SH-SY5Y (cell line): ENCODE measurements at regions not wholly inside any gene's neighbourhood (a gene's known extent, or its start where the extent isn't known, plus 50 kb on each side); places are given as distances from the start of the nearest gene placed in this dataset.

Experiments used
- GATA2 ChIP-seq: IDR thresholded peaks from 2 replicates; pipeline ENCODE4 v1.6.1; 2011; ENCODE audit warnings: mild to moderate bottlenecking, low read depth, low read length
- GATA3 ChIP-seq: IDR thresholded peaks from 2 replicates; pipeline ENCODE4 v1.6.1; 2011; ENCODE audit warnings: low read depth, mild to moderate bottlenecking, low read length, moderate library complexity

- TF ChIP-seq GATA3: no peak
- no peak for TF ChIP-seq GATA2
These were observed 753.9 kb upstream of the ZEB2 start for GRCh38 chr2:145273840-145274239.

- TF ChIP-seq GATA2 (no peak), GATA3 (no peak)
These were observed 749.0 kb upstream of the ZEB2 start for GRCh38 chr2:145268931-145269330.

- TF ChIP-seq GATA3 (no peak), GATA2 (no peak)
These were observed 747.5 kb upstream of the ZEB2 start for GRCh38 chr2:145267451-145267850.

DNA sequence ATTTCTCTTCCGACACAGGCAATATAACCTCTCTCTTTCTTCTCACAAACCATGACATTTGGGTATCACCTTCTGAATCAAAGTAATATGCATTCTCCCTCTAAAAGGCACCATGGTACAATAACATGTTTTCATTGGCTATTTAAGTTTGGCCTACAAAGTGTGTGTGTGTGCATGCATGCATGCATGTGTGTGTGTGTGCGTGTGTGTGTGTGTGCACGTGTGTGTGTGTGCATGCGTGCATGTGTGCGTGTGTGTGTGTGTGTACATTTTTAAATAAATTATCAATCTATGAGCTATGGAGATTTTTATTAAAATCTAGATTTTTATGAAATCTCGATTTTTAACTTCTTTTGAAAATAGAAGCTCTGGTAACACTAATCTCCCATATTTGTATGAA is 745.3 kb upstream of the ZEB2 start:
- TF ChIP-seq GATA3: no peak
- no peak for TF ChIP-seq GATA2

DNA sequence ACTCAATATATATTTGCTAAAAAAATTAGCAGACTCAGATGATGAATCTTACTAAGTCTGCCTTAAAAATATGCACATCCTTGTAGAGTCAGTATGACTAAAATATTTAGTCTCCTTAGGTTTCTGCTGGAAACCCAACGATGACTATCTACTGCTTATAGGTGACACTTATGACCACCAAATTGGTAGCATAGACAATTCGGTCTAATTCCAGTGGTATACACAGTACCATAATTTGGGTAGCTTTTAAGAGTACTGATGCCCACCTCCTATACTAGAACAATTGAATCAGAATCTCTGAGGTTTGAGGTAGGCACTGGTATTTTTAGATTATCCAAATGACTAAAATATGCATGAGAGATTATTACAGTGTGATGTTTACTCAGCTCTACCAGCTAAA is 740.8 kb upstream of the ZEB2 start:
- no peak for TF ChIP-seq GATA3
- TF ChIP-seq GATA2: no peak

DNA sequence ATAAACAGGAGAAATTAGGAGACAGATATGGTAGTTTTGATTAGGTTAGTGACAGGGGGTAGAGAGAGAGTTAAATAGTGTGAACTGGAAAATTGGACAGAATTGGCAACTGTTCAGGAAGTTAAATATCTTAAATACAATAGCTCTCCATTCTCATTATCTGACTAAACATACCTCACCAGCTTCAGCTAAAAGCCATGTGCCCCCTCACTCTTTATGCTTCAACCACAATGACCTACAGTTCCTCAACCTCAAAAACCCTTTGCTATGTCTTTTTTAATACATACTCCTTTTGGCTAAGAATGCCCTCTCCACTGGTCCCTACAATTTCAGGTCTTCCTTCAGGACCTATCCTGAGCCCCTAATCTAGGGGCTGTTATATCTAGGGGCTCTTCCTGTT is 740.2 kb upstream of the ZEB2 start:
- no peak for TF ChIP-seq GATA2
- no peak for TF ChIP-seq GATA3

DNA sequence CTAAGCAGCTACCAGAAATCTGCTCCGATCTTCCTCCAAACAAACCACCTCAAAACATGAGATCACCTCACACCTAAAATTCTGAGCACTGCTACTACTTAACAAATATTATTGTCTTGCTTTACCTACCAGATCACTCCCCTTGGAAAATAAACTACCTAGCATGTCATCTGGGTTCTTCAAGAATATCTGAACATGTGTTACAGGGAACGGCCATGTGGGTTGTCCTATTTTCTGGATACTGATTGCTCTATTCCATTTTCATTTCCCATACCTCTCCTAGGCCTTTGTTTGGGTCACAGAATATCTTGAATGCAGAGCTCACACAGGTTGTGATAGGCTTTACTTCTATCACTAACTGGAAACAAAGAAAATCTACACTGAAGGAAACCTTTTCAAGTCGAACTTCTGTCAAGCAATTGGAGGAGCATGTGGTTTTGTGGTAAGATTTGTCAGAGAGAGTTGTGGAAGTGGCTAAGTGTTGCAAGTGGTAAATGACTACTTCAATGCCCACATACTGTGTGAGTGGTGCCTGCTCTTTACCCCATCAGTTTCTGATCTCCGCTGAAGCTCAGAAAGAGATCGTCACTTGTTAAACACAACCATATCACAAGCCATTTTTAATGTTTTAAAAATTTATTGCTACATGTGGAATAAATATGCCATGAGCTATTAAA is 739.1 kb upstream of the ZEB2 start:
- TF ChIP-seq GATA2: no peak
- no peak for TF ChIP-seq GATA3

GRCh38 chr2:145257931-145258330 is 738.0 kb upstream of the ZEB2 start:
- TF ChIP-seq GATA2 (no peak), GATA3 (no peak)

DNA sequence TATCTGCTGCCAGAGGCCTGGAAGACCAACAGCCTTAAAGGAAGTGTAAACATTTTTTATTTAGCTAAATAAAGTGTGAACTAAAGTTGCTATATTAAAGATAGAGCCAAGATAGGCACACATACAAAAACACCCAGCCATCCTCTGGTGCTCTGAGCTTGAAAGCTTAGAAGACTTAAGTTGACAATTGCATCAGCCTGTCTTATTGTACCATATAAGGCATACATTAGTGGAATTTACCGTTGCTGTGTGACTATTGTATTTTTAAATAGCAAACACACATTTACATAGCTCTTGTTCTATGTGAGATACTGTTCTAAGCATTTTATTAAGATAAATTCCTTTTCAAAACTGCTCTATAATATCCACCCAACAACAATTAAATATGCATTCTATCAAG is 736.6 kb upstream of the ZEB2 start:
- TF ChIP-seq GATA3 (no peak), GATA2 (no peak)

- TF ChIP-seq GATA2: no peak
- TF ChIP-seq GATA3: no peak
These were observed 734.4 kb upstream of the ZEB2 start for GRCh38 chr2:145254291-145254690.

GRCh38 chr2:145253492-145253891 is 733.6 kb upstream of the ZEB2 start:
- no peak for TF ChIP-seq GATA2
- TF ChIP-seq GATA3: no peak

DNA sequence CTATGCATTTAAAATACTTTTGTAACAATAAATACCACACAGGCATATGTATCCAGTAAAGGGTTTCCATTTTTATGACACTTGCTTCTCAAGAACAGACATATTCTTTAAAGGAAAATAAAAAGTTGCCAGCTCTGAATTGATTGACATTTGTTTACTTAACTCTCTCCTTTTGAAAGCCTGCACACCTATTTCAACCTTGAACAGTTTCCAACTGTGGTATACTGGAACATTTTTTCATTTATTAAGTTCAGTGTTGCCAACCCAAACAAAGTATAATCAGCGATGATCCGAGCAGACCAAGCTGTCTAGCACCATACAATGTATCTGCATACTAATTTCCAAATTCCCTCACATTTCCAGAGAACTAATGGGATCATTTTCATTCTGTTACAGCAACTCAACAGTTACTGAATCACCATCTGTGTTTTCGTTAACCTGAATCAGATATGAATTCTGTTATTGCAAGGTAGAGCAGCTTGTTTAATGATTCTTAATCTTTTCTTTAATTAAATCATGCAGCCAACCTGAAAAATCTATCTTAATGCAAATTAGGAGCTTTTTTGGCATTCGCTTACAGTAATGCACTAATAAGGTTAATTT is 725.5 kb upstream of the ZEB2 start:
- no peak for TF ChIP-seq GATA2
- no peak for TF ChIP-seq GATA3

- no peak for TF ChIP-seq GATA2
- TF ChIP-seq GATA3: no peak
These were observed 715.4 kb upstream of the ZEB2 start for GRCh38 chr2:145235312-145235711.

DNA sequence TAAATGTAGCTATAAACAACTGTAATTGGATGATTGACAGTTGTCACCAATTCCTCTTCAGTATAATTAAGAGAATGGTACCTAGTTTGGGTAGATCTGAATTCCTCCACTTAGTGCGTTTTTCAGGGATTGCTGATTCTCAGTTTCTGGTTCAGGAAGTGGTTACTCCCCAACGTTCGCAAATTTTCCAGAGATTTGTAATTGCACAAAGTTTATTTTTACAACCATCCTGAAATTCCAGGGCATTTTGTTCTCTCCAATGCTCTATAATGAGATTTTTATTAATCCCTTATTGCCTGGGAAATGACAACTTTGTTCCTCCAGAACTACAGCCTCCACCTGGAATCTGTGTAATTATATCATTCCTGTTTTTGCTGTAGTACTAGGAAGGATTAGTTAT is 710.6 kb upstream of the ZEB2 start:
- no peak for TF ChIP-seq GATA2
- no peak for TF ChIP-seq GATA3

- TF ChIP-seq GATA3: no peak
- TF ChIP-seq GATA2: 0 out of 2 replicates have a peak, but pooled peaks have one; percentile 24
These were observed 708.6 kb upstream of the ZEB2 start for GRCh38 chr2:145228506-145228905.

- TF ChIP-seq GATA2: no peak
- TF ChIP-seq GATA3: no peak
These were observed 707.0 kb upstream of the ZEB2 start for GRCh38 chr2:145226901-145227300.

- TF ChIP-seq GATA2 (no peak), GATA3 (no peak)
These were observed 701.6 kb upstream of the ZEB2 start for GRCh38 chr2:145221516-145221915.
